ENCODE measurements at regions not wholly inside any gene's neighbourhood (a gene's known extent, or its start where the extent isn't known, plus 50 kb on each side); places are given as distances from the start of the nearest gene placed in this dataset.

DNA sequence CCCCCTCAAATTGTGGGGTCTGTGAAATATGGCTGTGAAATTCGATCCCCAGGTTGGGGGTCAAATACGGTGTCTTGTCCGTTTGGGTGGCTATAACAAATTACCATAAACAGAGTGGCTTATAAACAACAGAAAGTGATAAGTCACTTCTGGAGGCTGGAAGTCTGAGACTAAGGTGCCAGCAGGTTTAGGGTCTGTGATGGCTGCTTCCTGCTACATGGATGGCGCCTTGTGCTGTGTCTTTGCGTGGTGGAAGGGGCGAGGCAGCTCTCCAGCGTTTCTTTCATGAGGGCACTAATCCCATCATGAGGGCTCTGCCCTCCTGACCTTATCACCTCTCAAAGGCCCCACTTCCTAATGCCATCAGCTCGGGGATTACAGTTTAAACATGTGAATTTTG is 120.0 kb downstream of the IRF8 start:
- no peak for DNase-seq

DNA sequence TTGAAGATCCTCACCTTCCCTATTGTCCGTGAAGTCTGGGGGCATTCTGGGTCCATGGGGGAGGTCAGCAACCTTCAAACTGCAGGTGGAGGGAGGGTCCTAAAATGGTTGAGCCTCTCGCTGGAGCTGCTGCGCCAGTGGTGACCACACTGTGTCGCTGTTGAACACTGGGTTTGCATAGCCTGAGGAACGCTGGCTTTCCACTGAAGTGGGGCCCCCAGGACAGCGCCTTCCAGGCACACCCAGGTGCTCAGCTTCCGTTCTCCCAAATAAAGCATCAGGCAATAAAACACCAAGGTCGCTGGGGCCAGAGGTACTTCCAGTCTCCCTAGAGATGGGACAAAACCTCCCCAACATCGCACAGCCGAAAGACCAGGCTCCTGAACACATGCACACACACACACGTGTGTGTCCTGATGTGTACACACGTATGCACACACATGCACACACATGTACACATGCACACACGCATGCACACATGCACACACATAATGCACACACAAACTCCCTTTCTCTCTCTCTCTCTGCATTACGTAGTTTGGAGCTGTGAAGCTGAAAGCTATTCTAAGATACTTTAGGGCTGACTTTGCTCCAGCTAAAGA is 120.6 kb downstream of the IRF8 start:
- no peak for DNase-seq

DNA sequence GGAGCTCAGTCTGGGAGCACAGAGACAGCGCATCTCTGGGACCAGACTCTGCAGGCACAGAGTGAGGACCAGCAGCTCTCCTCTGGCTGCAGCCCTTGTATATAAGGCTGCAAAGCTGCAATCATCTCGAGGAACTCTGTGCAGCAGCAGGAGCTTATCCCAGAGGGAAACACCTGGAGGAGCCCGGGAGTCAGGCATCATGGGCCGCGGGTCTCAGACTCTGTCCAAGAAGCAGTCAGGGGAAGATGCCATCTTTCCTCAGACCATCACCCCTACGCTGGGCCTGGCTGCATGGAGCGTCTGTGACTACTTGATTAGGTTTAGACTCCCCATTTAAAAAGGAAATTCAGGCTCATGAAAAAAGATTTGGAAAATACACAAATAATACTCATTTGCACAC is 122.0 kb downstream of the IRF8 start:
- no peak for DNase-seq

DNA sequence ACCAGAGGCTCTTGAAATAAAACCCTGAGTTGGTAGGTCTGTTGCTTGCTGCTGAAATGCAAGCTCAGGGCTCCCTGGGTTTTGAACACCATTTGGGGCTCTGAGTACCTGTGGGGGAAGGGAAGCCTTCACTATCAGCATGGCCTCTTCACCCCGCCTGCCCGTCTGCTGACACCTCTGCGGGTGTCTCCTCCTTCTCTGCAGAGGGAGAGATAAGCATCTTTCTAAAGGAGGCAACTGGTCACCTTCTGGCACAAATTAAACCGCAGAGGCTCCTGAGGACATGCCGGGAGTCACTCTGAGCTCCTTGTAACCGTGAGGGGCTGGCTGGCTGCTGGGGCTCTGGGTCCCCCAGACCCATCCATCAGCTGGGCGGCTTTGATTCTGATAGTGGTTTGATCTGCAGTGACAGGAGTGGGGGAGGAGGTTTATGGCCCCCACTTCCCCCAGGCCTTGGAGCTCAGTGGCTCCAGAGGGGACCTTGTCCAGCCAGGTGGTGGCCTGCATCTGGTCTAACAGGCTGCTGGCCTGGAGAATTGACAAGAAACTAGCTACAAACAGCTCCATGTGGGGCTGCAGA is 123.5 kb downstream of the IRF8 start:
- no peak for DNase-seq

DNA sequence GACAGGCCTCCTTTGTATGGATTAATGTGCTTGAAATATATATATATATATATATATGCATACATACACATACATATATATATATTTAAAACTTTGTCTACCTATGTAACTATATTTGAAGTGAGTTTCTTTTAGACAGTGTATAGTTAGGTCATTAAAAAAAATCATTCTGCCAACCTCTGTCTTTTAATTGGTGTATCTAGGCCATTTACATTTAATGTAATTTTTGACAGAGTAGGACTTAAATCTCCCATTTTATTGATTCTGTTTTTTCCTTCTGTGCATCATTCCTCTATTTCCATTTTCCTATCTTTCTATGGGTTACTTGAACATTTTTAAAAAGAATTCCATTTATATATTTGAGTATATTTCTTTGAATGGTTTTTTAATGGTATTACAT is 125.2 kb downstream of the IRF8 start:
- DNase-seq = no peak

DNA sequence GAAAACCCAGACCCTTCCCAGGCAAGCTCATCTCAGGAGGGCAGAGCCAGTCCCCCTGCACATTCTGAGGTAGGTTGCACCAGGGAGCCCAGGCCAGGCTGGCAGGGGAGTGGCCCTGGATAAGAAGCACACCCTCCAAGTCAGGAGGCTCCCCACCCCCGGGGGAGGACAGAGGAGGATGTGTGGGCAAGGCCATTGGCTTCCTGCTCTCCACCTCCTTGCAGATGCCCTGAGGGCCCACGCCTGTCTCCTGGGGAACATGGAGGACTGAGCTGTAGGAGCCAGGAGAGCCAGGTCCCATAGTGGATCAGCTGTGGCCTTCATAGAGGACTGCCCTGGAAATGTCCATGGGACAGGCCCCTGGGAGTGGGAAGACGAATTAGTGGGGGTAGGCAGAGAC is 126.7 kb downstream of the IRF8 start:
- DNase-seq = no peak

DNA sequence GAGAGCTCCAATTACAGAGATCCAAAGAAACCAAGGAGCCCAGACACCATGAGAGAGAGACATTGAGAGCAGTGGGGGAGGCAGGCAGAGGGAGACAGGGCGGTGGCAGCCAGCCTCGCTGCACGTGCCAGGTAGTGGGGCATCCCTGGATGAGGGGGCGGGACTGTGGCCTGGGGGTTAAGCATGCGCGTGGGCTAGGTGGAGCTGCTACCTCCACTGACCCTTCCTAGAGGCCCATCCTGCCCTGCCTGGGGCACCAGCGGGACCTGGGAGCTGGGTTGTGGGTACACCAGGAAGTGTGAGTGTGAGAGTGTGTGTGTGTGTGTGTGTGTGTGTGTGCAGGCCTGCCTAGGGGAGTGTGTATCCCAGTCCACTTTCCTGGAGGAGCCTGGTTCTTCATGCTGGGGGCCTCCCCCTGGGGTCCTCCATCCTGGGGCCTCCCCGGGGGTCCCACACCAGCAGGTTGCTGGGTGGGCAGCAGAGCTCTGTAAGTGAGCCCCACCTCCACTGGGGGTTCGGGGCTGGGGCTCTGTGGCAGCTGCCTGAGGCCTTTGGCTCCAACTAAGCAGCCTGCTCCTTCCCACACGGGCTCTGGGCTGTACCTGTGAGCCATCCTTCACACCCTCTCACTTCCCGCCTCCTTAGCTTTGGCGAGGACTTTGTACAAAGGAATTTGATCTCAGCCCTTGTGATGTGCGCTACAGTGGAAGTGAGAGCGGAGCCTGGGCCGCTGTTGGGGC is 127.4 kb downstream of the IRF8 start:
- DNase-seq = no peak

DNA sequence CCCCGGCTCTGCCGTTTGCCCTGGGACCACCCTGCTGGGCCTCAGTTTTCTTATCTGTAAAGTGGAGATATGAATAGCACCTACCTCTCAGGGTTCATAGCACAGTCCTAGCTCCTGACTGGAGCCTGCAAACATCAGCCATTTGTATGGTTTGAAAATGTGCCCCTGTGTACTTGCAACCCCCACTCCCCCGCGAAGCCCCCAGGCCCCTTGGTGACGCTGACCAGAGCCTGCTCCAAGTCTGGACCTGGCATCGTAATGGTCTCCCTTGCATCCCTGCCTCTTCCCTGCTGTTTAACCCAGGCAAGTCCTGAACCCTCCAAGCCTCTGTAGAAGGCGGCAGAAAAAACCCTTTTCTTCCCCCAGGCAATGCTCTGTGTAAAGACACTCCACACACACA is 128.0 kb downstream of the IRF8 start:
- DNase-seq = no peak

DNA sequence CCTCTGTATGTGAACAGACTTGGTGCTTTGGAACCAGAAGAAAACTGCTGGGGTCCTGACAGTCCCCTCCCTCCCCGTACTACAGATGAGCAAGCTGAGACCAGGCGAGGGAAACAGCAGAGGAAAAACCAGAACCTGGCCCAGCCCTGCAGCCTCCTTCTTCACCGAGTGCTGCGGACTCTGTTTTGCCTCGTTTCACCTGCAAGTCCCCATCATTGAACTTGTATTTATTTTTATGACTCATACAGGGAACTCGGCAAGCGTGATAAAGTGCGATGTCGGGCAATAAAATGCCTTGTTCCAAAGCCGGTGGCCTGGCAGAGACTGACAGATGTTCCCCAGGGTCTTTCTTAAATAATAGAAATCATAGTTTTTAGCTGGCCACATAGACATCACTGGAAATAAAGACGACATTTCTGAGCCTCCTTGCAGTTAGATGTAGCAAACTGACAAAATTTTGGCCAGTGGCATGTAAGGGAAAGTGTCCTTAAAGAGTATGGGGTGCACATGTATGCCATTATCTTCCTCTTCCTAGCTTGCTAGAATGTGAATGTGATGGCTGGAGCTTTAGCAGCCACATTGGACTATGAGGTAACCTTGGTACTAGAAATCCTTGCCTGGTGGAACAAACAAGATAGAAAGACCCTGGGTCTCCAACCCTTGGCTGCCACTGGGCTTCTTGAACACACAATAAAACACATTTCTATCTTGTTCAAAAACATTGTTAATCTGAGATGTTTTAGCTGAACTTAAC is 128.6 kb downstream of the IRF8 start:
- DNase-seq = no peak

DNA sequence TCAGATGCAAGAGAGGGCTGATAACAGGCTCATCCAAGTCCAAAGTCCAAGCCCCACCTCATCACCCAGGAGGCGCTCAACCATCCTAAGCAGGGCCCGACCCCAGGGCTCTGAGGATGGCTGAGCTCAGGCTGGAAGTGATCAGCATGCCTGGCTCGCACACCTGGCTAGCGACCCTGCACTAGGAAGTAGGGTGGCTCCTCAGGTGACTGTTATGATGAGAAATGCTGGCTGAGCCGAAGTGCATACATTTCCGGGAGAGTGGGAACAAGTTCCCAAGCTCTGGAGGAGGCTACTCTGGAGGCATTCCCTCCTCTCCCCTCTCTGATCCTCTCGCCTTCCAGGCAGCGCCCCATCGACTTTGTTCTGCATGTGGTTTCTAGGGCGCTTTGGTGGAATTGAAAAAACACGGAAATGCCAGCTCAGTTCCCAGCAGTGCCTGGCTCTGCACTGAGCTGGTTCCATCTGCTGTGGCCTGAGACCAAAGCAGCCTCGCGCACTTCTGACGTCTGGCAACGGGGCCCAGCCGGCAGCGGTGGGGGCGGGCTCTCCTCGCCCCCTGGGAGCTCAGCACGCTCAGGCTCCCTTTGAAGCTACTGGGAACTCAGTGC is 130.3 kb downstream of the IRF8 start:
- DNase-seq = no peak

DNA sequence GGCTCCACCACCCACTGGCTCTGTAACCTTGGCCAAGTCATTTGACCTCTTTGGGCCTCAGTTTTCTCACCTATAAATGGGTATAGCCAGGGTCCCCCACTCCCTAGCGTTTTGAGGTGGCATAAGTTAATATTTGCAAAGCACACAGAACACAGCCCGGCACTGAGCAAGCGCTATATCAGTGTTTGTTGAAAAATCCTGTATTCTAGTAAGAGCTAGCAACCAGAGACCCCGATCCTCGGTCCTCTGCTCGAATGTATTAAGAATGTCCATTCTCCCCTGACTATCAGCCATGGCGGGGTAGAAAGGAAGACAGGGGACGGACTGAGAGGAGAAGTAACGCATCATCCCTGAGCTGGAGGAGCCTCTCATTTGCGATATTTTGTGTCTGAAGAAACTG is 131.2 kb downstream of the IRF8 start:
- no peak for DNase-seq

DNA sequence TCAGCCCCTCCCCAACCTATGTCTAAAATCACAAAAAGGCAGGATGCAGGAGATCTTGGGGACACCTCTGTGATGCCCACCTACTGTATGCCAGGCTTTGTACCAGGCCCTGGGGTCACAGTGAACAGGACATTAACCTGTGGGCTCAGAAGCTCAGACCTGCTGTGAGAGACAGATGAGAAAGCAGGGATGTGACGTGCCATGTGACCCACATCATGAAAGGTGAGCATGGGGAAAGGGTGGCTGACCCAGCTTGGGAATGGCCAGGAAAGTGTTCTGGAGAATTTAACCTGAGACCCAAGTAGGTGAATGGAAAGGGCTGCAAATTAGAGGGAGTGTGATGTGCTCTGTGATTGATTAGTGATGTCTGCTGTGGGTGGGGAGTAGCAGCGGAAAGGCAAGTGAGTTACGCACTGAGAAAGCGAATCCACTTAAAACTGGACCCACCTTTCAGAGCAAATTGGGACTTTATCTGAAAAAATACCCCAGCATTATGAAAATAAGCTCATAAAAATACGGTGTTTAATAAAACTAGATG is 132.2 kb downstream of the IRF8 start:
- DNase-seq = no peak

DNA sequence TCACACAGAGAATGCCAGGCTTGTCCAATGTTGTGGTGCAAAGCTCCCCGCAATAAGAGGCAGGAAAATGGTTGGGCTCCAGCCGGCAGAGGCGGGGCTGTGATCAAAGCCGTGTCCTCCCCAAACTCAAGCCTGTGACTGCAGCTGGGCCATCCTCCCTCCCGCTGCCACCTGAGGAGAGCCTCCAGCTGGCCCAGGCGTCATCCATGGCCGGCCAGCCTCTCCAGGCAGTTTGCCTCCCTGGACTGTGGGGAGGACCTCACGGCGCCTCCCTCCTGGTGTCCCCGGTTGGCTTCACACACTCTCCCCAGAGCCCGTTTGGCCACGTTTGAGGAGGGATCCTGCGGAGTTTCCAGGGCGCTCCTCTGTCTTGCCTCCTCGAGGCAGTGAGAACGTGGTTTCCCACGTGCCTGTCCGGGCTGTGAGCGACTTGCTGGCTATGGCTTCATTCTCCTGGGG is 134.1 kb downstream of the IRF8 start:
- DNase-seq = no peak

DNA sequence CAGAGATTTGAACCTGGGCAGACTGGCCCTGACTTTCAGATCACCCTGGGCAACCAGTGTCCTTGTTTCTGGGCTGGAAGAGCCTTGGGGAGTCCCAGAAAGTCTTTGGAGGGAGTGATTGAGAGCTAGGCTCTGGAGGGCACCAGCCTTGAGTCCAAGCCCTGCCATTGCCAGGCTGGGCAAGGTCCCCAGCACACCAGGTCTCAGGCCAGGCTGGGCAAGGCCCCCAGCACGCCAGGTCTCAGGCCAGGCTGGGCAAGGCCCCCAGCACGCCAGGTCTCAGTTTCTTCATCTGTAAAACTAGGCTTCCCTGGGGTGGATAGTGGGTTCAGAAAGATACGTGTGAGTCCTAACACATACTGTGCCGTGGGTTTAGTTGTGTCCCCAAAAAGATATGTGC is 135.0 kb downstream of the IRF8 start:
- DNase-seq = no peak

DNA sequence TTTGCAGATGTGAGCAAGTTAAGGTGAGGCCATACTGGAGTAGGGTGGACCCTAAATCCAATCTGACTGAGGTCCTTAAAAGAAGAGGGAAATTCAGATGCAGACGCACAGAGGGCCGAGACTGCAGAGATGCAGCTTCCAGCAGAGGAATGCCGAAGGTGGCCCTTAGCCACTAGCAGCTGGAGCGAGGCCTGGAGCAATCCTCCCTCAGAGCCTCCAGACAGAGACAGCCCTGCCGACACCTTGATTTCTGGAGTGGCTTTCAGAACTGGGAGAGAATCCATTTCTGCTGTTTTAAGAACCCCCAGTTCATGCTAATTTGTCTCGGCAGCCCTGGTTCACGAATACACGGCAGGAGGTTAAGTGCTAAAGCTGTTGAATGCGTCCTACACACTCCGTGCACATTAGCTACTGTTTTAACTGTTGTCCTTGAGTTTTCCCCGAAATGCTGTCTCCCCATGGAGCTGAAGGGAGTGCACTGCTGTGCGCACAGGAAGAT is 135.5 kb downstream of the IRF8 start:
- no peak for DNase-seq

DNA sequence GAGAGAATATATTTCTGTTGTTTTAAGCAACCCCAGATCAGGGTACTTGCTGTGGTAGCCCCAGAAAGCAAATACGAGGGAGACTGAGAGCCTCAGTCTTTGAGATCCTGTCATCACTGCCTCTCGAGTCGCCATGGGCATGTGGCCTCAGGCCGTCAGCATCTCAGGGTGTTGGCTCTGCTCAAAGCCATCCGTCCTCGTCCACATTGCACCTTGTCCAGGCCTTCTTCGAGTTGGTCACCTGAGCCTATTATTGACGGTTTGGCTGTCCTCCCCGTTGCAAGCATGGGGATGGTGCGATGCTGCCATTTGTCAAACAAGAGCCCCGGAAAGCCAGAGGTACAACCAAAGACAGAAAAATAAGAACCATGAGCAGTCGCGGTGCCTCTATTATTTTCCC is 136.9 kb downstream of the IRF8 start:
- DNase-seq = no peak

DNA sequence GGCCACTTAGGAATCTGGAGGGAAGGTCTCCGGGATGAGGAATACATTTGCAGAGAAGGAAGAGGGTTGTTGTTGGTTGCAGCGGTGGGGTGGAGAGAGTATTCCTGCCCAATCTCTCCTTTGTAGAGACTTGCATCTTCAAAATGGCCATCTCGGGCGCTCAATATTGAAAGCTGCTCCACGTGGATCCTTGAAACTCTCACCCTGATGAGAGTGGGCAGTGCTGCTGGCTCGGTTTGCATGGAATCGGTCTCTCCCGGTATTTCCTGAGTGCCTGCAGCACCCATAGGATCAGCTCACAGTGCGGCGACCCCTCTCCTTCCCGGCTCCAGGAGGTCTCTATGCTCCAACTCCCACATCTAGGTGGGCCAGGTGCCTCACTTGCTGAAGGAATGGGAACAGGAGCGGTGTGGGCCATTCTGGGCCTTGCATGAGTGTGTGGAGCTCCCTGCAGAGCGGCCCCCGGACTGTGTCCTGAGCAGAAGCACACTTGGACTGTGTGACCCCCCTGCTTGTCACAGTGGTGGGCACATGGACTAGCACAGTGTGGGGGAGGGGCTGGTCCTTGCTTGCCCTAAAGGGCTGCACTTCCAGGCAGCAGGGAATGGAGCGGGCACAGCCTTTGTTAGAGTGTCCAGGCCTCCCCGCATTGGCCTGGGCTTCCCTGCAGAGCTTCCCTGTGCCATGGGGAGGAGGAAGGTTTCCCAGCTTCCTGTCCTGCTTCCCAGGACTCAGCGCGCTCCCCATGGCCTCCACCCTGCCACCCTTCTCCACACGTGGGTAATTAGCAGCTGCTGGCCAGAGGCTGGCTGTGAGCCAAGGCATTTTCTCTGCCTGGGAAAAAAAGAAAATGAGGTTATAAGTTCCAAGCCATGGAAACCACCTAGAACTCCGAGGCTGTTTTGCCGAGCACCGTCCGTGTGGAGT is 139.3 kb downstream of the IRF8 start:
- DNase-seq = no peak

DNA sequence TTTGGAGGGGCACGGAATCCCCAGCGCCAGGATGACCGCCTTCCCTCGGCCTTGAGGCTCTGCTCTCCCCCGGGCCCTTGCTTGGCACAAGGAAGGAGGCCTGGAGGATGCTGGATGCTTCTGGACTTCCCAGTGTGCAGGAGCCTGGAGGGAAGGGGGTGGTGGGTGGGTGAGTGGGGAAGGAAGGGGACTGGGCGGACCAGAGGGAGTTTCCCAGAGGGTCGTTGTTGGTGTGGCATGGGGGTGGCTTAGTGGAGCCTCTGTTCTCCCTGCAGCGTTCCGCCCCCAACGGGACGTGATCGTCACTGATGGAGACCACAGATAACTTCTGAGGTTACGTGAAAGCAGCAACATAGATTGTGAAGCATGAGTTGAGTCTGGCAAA is 140.0 kb downstream of the IRF8 start:
- DNase-seq = no peak

DNA sequence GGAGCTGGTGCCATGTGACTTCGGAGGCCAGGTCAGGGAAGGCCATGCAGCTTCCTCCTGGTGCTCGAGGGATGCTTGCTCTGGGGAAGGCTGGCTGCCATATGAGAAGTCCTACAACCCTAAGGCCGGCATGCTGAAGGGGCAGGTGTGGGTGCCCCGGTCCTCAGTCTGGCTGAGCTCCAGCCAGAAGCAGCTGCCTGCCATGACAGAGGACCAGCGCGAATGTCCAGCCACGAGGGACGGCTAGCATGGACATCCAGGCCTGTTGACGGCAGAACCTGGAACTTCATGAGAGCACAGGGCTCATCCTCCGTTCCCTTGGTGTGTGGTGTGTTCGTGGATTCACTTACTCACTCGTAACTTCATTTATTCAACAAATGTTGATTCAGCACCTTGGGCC is 140.6 kb downstream of the IRF8 start:
- no peak for DNase-seq

DNA sequence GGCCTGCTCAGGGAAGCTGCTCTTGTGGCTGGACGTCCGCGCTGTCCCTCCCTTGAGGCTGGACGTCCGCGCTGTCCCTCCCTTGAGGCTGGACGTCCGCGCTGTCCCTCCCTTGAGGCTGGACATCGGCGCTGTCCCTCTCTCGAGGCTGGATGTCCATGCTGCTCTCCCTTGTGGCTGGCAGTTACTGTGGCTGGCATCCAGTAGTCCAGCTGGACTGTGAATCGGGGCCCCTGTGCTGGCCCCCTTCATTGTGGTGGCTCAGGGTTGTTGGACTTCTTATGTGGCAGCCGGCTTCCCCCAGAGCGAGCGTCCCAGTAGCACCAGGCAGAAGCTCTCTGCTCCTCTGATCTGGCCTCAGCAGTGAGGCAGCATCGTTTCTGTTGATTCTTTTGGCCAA is 141.5 kb downstream of the IRF8 start:
- DNase-seq = no peak

DNA sequence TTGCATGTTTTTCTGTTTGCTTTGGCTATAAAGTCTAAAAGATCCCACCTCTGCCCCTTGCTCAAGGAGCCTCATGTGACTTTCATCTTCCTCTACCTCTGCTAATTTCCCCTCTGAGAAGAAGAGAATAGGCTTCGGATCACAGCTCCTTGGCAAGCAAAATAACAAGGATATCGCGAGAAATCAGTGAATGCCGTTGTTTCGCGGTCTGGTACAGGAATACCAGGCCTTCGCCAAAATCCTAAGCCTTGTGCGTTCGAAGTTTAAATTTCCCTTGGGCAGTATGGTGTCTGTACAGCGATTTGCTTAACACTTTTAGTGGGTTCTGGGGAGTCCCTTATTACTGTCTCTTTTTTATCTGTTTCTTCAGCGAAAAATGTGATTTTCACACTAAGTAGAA is 142.3 kb downstream of the IRF8 start:
- no peak for DNase-seq

DNA sequence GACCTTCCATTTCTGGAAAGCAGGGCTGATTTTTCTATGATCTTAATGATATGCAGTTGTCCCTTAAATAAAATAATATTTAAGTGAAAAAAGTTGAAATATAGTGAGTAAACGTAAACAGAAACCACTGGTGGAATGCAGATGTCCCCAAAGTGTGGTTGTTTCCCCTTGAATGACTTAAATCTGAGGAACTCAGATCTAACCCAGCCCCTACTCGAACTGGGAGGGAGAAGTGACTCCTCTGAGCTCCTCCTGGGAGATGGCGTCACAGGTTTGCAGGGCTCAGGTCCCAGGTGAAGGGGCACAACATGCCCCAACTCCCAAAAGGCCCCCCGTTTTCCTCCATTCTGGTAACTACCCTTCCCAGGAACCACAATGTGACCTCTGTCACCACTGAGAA is 142.8 kb downstream of the IRF8 start:
- no peak for DNase-seq
